NCI-H146 (cell line): ENCODE measurements at regions not wholly inside any gene's neighbourhood (a gene's known extent, or its start where the extent isn't known, plus 50 kb on each side); places are given as distances from the start of the nearest gene placed in this dataset.
"Not testable (repeated sequence)": the region's sequence is repeated elsewhere in the genome, so short reads cannot be mapped to it uniquely, and the experiment has no call there.

Source experiments
- DNase-seq: peaks from one replicate; lab custom pipeline; 2025; lab: John Stamatoyannopoulos, UW

DNA sequence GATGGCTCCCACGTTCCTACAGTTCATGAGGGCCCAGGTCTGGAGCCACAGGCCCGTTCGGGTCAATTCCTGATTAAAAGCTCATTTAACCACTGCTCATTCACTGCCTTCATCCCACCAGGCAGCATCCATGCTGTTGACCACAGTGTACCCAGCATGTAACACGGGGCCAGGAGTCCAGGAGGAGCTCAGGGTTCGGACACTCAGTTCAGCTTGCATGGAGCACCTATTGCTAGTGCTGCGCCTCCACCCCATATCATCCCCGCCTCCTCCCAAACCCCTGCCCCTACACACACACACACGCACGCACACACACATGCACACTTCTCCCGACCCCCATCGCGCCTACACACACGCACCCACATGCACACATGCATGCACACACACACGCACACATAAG, 72.9 kb upstream of the SNTG2 start:
- DNase-seq, result no peak

DNA sequence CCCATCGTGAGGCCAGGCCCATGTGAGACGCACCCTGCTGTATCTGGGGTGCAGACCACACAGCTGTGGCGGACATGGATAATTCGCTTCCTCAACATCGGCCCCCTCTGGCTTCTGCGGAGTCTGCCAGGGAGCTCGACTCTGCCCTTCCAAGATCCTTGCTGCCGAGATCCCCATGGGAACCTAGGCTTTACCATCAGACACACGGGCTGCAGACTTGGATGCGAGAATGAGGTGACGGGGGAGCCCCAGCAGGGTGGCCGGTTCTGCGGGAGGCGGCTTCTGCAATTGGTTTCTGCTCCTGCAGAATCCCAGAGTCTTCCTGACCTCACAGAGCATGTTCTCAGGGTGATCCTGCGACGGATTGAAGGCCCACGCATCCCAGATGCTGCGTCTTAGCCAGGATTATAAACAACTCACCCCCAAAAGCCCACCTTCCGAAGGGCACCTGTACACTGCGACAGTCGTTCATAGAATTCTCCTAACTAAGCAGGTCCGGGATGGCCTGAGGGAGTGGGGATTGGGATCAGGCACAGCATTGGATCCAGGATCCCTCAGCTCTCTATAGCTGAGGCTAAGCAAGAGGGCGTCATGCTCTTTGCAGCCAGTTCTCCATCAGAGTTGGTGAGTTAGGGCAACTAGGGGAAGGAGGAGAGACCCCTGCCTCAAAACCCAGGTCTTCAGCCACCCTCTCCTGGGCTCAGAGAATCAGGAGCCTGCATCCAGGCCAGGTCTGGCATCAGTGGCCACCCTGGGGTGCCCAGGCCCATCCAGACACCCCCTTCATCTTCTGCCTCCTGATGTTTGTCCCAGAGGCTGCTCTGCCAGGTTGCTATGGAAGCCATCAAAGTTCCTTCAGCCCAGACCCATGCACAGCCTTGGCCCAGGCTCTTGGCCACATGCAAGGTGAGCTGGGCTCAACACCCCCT, 74.7 kb upstream of the SNTG2 start:
- no peak for DNase-seq

DNA sequence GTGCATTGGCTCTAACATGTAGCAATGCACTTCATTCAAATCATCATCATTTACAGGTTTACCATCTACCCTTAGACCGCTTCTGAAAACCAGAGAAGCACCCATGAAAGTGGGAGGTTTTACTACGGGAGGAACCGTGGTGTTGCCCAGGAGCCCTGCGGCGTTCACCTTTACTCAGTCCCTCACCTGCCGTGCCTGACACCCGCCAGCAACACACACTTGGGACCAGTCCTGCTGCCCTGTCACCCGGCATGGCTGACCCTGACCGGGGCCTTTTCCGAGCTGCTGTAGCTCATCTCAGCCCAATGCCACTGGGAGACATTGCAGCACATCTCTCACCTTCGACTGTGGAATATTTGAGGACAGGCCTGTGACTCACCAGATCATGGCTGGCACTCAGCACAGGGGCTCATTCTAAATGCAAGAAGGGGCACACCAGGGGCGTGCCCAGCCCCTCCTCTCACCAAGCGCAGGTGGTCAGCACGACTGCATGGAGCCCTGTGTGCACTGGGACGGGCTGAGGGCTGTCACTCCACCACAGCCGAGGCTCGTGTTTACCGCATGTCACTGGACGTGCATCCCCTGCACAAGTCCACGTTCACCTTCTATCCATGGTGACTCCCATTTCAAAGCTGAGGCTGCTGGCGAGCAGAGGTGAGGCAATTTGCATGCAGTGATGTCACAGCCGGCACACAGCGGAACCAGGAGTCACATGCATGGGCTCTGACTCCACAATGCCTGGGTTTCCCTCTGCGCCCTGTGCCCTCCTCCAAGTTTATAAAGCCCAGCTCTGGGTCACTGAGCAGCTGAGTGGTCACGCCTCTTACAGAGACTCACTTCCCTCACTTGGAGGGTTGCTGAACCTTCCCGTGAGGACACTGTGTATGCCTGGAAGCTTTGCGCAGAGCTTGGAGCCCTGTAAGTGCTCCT, 76.7 kb upstream of the SNTG2 start:
- no peak for DNase-seq

DNA sequence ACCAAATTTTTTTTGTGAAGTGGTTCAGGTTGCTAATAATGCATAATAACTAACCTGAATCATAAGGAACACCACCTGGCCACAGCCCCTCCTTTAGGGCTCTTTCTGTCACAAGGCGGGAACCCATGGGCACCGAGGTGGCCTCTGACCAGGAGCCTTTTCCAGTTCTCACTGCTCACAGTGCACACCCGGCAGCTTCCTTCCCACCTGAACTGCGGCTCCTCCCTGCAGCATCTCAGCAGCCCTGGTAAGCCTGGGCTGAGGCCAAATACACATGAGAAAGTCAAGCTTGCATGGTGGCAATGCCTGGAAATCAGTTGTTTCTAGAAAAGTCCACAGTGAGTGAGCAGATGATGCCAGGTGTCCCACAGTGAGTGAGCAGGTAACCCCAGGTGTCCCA, 77.6 kb upstream of the SNTG2 start:
- no peak for DNase-seq

DNA sequence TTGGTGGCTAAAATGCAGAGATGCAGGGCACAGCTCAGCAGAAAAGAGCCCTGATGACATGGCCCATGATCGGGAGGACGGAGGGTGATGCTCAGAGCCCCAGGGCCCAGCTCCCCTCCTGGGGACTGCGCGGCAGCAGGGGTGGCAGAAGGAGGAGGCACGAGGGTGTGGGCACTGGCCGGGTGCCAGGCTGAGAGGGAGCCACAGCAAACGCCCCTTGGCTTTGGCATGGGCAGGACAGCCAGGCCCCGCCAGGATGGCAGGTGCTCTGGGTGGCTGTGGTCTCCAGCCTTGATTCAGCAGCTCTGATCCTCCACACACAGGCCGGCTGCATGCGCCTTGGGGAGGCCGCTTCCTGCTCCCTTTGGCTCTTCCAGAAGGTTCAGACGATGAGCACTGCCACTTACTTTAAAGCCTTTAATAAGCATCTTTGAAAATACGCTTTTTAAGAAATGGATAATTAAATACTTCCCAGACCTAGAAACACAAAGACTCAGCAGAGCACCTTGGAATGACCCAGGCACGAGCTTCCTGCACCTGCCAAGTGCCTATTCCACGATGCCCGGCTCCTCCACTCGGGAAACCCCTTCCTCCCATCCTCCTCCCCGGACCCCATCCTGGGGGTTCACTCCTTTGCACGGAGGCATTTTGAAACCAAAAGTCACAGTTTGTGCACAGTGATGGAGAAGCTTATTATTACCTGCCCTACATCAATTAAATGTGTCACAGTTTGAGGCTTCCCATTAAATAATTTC, 78.5 kb upstream of the SNTG2 start:
- no peak for DNase-seq

DNA sequence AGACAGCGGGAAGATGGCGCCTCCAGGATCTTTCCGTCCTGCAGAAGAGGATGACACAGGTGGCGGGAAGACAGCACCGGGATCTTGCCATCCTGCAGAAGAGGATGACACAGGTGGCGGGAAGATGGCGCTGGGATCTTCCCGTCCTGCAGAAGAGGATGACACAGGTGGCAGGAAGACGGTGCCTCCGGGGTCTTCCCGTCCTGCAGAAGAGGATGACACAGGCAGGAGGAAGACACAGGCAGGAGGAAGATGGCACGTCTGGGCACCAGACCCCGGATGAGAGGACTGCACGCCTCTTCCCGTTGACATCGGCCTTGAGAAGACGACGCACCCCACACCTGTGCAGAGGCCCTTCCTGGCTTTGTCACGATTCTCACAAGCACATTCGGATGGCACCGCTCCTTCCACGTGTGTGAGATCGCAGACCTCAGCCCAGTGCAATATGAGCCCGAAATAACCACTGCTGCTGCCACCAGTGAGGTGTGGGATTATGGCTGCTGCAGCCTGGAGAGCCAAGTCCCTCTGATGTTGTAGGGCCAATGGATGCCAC, 79.4 kb upstream of the SNTG2 start:
- no peak for DNase-seq

DNA sequence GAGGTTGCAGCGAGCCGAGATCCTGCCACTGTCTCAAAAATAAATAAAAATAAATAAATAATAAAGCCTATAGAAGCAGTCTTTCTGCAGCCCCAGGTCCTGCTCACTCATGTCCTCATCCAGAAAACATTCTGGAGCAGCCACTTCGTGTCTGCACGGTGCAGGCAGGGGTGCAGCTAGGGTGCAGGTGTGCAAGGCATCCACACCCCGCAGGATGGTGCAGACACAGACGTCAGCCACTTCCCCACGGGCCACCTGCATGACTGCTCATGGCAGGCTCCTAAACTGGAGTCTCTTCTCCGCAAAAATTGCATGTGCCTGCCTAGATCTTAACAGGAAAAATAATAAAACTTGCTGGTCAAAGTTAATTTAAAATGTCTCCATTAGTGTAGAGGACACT, 80.2 kb upstream of the SNTG2 start:
- DNase-seq, result no peak

DNA sequence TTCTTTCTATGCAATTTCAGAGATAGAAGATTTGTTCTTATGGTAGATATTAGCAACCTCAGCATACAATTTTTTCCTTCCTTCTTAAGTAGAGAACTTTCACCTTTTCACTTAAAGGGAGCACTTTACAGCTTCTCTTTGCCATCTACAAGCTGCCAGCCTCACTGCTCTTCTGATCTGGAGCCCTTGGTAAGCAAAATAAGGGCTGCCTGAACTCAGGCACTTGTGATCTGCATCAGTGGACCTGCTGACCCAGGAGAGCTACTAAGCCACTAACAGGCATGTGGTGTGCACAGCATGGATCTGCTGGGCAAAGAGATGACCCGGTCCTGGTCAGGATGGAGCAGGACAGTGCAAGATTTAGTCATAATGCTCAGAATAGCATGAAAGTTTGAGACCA, 80.8 kb upstream of the SNTG2 start:
- no peak for DNase-seq

DNA sequence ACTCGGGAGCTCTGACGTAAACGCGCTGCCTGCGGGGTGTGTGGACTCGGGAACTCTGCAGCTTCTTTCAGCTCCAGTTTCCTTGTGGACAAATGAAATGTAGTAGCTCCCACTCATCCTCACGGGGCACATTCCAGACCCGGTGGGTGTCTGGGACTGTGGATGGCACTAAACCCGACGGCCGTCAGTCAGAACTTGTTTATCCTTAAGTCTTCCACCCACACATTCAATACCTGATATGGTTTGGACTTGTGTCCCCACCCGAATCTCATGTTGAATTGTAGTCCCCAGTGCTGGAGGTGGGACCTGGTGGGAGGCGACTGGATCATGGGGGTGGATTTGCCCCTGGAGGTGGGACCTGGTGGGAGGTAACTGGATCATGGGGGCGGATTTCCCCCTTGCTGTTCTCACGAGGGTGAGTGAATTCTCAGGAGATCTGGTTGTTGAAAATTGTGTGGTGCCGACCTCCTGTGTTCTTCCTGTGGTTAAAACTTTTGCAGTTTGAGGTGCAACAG, 81.2 kb upstream of the SNTG2 start:
- DNase-seq, result no peak

DNA sequence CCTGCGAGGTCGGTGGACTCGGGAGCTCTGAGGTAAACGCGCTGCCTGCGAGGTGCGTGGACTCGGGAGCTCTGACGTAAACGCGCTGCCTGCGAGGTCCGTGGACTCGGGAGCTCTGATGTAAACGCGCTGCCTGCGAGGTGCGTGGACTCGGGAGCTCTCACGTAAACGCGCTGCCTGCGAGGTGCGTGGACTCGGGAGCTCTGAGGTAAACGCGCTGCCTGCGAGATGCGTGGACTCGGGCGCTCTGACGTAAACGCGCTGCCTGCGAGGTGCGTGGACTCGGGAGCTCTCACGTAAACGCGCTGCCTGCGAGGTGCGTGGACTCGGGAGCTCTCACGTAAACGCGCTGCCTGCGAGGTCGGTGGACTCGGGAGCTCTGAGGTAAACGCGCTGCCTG, 81.8 kb upstream of the SNTG2 start:
- not testable (repeated sequence) for DNase-seq

DNA sequence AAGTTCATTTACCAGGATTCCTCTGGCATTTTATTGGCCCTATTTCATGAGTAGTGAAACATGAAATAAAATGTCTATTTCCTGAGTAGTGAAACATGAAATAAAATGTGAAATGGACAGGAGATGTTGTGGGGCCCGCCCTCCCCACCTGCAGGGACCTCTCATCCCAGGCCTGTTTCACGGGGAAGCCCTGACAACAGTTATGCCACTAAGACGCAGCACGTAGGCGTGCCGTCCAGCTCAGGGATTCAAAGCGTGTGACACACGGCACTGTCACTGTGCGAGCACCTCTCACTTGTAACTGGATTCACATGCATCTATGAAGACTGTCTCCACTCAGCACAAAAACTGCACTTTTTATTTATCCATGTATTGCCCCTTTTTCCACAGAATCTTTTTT, 83.4 kb upstream of the SNTG2 start:
- DNase-seq, result no peak

DNA sequence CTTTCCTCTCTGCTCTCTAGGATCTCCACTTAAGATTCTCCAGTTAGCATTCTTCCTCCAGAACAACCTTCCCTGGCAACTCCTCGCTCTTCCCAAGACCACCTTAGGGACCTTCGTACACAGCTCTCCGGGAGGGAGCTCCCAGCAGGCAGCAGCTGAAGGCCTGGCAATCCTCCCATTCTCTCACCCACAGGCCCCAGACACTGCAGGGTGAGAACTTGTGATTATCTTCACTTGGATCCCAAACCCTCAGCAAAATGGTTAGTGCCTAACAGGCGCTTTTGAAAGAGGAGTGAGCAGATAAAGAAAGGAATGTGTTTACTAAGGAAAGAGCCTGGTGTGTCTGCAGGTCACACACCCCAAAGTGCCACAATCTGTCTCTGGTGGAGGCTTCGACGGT, 83.8 kb upstream of the SNTG2 start:
- no peak for DNase-seq

DNA sequence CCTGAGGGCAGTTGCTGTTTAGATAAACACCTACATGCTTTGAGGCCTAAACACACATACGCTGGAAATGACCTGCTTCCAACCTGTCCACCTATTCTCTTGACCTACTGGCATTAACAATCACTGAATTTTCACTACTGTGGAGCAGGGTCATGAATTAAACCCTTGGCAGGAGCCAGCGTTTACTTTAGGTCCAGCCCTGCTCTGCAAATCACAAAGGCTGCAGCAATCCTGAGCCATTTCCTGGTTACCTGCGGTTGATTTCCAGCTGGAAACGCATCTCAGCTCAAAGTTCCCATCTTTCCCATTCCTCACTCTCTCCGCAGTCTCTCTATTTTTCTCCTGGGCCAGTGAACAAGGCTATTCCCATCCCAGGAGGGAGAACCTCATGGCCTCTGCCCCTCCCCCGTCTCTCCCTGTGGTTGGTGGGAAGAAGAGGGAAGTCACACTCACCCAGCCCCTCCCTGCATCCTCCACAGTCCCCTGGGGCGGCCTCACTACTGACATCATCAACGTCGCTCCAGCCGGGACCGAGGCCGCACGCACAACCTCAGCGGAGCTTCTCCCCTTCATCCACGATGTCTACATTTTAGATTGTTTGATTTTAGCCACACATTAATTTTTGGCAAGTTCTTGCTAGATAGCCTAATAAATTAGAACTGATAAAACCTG, 84.5 kb upstream of the SNTG2 start:
- DNase-seq, result no peak

DNA sequence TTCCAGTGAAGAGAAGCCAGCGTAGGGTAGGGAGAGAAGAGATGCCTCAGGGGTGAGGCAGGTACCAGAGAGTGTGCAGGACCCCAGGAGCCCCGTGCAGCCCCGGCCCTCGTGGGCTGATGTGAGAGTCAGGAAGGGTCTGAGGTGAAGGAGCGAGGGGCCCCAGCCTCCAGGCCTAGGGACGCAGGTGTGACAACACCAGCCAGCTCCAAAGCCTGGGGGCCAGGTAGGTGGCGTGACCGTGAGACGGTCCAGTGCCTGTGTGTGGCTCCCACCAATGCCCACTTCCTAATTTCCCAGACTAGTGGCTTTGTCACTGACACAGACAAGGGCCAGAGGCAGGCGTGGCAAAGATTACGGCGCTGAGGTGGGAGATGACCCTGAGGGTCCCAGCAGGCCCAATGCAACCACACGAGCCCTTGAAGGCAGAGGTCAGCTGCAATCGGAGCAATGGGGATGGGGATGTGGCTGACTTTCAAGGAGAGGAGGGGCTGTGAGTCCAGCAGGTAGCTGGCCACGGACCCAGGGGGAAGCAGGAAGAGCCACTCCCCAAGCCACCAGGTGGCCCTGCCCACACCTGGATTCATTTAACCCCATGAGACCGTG, 86.0 kb upstream of the SNTG2 start:
- no peak for DNase-seq

DNA sequence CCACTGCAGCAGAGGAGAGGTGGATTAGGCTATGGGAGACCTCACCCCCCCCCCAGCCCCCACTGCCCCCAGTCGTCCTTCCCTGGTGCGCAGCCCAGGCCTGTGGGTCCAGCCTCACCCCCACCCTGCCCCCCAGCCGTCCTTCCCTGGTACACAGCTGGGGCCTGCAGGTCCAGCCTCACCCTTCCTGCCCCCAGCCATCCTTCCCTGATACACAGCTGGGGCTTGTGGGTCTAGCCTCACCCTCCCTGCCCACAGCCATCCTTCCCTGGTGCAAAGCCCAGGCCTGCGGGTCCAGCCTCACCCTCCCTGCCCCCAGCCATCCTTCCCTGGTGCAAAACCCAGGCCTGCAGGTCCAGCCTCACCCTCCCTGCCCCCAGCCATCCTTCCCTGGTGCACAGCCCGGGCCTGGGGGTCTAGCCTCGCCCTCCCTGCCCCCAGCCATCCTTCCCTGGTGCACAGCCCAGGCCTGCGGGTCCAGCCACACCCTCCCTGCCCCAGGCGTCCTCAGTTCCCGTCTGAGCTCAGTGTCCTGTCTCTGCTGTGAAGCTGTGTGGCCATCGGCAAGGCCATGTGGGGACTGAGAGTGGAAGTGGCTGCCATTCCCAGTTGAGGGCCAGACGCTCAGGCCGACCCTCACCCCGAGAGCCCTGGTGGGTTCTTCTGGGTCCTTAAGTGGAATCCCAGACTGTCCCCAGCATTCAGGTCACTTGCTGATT, 86.8 kb upstream of the SNTG2 start:
- no peak for DNase-seq

DNA sequence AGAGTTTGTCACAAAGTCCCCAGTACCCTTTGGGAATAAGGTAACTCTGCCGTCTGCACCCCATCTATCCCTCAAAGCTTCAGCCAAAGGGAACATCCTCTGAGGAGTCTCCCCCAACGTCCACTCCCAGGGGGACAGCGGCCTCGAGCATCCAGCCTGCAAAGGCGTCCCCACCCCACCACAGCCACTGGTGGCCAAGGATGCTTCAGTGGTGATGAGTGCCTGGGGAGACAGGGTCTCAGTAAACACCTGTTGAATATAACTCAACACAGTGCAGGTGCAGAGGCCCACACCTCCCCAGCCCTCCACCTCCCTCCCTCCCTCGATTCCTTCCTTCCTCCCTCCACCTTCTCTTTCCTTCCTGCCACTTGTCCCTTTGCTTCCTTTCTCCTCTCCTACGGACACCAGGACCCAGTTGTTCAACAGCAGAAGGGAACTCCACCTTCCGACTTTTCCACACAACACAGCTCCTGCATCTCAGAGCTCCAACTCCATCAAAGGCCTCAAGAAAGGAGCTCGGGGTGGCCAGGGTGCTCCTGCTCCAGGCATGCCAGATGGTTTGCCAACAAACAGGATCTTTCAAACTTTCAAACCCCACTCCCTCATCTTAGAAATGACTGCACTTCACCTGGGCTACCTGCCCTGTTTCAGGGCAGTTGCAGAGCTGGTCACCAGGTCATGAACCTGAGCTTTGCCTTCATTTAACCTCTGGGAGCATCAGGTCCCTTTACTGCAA, 87.8 kb upstream of the SNTG2 start:
- no peak for DNase-seq

DNA sequence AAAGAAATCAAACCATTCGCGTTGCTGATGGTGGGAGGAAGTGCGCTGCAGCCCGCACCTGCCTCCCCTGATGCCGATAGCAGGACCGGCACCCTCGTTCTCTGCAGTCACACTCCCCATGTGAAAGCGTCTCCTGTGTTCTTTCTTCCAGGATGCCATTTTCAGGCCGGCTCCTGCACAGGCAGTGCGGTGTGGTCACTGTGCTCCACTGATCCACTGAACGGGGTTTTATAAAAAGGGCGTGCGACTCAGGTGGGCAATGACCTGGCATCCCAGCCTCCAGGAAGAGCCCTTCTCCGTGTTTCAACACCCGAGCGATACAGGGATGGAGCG, 88.3 kb upstream of the SNTG2 start:
- DNase-seq, result no peak

DNA sequence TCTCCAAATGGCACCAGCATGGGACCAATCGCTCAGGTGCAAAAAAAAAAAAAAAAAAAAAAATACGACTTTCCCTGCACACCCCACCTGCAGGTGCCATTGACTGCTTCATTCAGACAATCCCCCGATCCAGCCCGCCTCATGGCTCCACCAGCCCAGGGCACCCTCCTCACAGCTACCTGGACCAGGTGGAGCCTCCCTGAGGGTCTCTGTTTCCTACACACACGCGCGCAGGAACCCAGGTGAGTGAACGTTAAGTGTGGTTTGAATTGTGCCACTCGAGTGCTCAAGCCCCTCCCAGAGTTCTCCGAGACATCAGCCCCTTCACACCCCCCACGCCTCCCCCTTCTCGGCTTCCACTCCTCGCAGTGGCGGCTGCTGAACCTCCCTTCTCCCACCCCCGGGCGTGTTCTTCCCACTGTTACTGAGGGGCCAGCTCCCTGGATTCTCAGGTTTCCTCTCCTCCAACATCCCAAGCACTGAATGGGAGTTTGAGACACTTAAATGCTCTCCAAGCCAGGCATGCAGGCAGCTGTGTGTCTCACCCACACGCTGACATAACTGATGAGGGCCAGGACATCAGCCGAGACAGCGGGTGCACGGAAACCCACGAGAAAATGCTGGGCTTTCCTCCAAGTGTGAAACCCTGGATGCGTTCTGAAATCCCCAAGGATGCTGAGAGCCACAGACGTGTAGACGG, 88.8 kb upstream of the SNTG2 start:
- DNase-seq, result no peak
